Activated CD8-positive, alpha-beta T cell treated with anti-CD3 and anti-CD28 coated beads for 36 hours (primary cell): ENCODE measurements at regions not wholly inside any gene's neighbourhood (a gene's known extent, or its start where the extent isn't known, plus 50 kb on each side); places are given as distances from the start of the nearest gene placed in this dataset.

Source experiments
- ATAC-seq: fragments of 200-7000 bp; cut with Tn5 transposase; one replicate; pipeline ENCODE4 v1.10.0; 2021; ENCODE audit warnings: mild to moderate bottlenecking, moderate library complexity
- CTCF ChIA-PET: fragments of 350-600 bp; sonication (Branson Sonifier 250); formaldehyde crosslinking; loops from one replicate; lab custom pipeline; 2021; ENCODE audit warnings: antibody characterized with exemption; lab: Charles Lee
- POLR2A ChIA-PET: fragments of 350-600 bp; sonication (Branson Sonifier 250); formaldehyde crosslinking; loops from one replicate; lab custom pipeline; 2021; ENCODE audit warnings: antibody characterized with exemption; lab: Charles Lee
- DNase-seq: peaks from one replicate; pipeline ENCODE4 v3.0.0-alpha.2; 2020
- H3K27ac Mint-ChIP-seq: one replicate; pipeline ENCODE4 v1.8.0; 2021; ENCODE audit warnings: mild to moderate bottlenecking, mixed read lengths
- H3K27me3 Mint-ChIP-seq: one replicate; pipeline ENCODE4 v1.8.0; 2021; ENCODE audit warnings: mixed read lengths
- H3K36me3 Mint-ChIP-seq: one replicate; pipeline ENCODE4 v1.8.0; 2021; ENCODE audit warnings: low read depth, mixed read lengths
- H3K4me1 Mint-ChIP-seq: one replicate; pipeline ENCODE4 v1.8.0; 2021; ENCODE audit warnings: low read depth, mixed read lengths
- H3K4me3 Mint-ChIP-seq: one replicate; pipeline ENCODE4 v1.8.0; 2021; ENCODE audit warnings: mild to moderate bottlenecking, moderate library complexity, mixed read lengths
- H3K9me3 Mint-ChIP-seq: one replicate; pipeline ENCODE4 v1.8.0; 2021; ENCODE audit warnings: mixed read lengths
- intact Hi-C: fragments of 100-400 bp; cut with micrococcal nuclease; formaldehyde crosslinking; loops from one replicate; pipeline ENCODE4 v1.10.0; 2022
- TF ChIP-seq, protein P1 (sequence below): fragments of 200-600 bp; IDR thresholded peaks from one replicate; pipeline ENCODE4 v1.8.0; 2022; ENCODE audit warnings: antibody characterized with exemption, mild to moderate bottlenecking

DNA sequence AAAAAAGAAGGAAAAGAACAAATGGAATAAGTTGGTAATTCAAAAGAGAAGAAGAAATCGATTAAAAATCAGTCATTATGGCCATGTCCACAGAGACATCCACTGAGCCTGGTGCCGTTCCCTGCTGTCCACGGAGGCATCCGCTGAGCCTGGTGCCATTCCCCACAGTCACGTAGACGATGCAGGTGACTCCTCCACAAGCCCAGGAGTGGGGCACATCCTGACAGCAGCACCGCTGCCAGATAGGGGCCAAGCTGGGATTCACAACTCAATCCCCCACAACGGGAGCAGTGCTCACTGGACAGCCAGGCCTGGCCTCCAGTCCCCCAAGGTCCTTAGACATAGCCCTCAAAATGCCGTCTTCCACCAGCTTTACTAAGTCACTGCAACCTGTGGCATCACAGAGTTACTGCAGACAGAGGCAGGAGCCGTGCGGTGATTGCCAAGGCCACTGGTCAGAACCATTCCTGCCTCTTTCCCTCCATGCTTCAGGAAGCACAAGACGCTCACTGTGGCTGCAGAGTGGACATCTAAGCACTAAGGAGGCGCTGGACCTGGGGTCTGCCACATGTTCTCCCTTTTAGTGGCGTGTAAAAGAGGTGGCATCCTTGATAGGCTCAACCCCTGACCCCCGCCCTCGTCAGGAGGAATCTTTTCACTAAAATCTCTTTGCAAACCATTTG, 131.5 kb upstream of the SPACA7 start:
- ATAC-seq = no peak
- POLR2A ChIA-PET = no interaction called here

GRCh38 chr13:112245179-112245724, 130.9 kb upstream of the SPACA7 start:
- no peak for DNase-seq
- ChIA-PET CTCF (no interaction called here), POLR2A (no interaction called here)
- ATAC-seq = no peak
- intact Hi-C loops = no loop called here
- Mint-ChIP-seq H3K36me3 (no peaks in the 10 kb centered on the region), H3K27ac (no peak overlapping the region), H3K4me1 (no peaks in the 10 kb centered on the region), H3K9me3 (no peaks in the 10 kb centered on the region), H3K4me3 (no peak overlapping the region), H3K27me3 (no peaks in the 10 kb centered on the region)
- TF ChIP-seq, protein P1, sequence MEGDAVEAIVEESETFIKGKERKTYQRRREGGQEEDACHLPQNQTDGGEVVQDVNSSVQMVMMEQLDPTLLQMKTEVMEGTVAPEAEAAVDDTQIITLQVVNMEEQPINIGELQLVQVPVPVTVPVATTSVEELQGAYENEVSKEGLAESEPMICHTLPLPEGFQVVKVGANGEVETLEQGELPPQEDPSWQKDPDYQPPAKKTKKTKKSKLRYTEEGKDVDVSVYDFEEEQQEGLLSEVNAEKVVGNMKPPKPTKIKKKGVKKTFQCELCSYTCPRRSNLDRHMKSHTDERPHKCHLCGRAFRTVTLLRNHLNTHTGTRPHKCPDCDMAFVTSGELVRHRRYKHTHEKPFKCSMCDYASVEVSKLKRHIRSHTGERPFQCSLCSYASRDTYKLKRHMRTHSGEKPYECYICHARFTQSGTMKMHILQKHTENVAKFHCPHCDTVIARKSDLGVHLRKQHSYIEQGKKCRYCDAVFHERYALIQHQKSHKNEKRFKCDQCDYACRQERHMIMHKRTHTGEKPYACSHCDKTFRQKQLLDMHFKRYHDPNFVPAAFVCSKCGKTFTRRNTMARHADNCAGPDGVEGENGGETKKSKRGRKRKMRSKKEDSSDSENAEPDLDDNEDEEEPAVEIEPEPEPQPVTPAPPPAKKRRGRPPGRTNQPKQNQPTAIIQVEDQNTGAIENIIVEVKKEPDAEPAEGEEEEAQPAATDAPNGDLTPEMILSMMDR = no peak

More for the DNA sequence above, 131.5 kb upstream of the SPACA7 start:
- intact Hi-C loops = no loop called here
- CTCF ChIA-PET = no interaction called here
- Mint-ChIP-seq H3K9me3 (no peaks in the 10 kb centered on the region), H3K4me1 (no peaks in the 10 kb centered on the region), H3K27me3 (no peaks in the 10 kb centered on the region), H3K4me3 (no peak overlapping the region), H3K36me3 (no peaks in the 10 kb centered on the region), H3K27ac (no peak overlapping the region)
- TF ChIP-seq, protein P1 = no peak
- no peak for DNase-seq

- DNase-seq = no peak
- no peak for ATAC-seq
- ChIA-PET CTCF (no interaction called here), POLR2A (no interaction called here)
- TF ChIP-seq, protein P1 = no peak
- Mint-ChIP-seq H3K36me3 (no peaks in the 10 kb centered on the region), H3K27me3 (no peaks in the 10 kb centered on the region), H3K4me1 (no peaks in the 10 kb centered on the region), H3K4me3 (no peak overlapping the region), H3K9me3 (no peaks in the 10 kb centered on the region), H3K27ac (no peak overlapping the region)
- intact Hi-C loops = no loop called here
Observed at GRCh38 chr13:112245989-112246388, 130.2 kb upstream of the SPACA7 start.

DNA sequence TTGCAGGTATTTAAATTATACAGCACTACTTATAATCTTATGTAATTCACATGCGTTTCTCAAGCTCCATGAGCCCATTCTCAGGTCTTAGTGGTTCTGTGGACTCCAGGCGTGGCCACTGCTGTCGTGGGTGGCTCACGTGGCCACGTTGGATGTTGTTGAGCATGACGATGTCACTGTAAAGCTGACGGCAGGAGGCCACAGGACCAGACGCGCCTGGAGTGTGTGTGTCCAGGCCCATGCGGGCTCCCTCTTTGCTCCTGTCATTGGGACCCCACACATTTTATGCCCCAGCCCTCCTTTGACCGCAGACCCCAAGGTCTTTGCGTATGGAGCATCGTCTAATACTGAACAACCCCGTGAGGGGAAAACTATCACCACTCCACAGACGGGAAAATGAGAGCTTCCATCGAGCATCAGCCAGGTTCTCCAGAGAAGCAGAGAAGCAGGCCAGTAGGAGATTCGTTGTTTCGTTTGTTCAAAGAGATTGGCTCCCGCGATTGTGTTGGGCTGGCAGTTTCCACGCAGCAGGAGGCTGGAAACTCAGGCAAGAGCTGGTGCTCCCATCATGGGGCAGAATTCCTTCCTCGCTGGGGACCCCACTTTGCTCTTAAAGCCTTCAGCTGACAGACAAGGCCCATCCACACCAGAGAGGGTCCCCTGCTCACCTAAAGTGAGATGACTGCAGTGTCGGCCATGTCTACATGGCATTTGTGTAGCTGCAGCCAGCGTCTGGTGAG, 129.3 kb upstream of the SPACA7 start:
- H3K4me1 Mint-ChIP-seq = no peaks in the 10 kb centered on the region
- no peaks in the 10 kb centered on the region for H3K9me3 Mint-ChIP-seq

More for the DNA sequence above, 129.3 kb upstream of the SPACA7 start:
- no peaks in the 10 kb centered on the region for H3K36me3 Mint-ChIP-seq
- H3K4me3 Mint-ChIP-seq = no peak overlapping the region
- H3K27ac Mint-ChIP-seq = no peak overlapping the region
- H3K27me3 Mint-ChIP-seq = no peaks in the 10 kb centered on the region
- no peak for ATAC-seq
- POLR2A ChIA-PET = no interaction called here
- DNase-seq = no peak
- TF ChIP-seq, protein P1 = no peak
- intact Hi-C loops = no loop called here
- CTCF ChIA-PET = interaction anchor here (0.6 kb wide), 1 partner anchor 400 kb away, joined by 3 read pairs; no protein-coding TSS in a partner anchor
